NCI-H1105 (cell line): ENCODE measurements at regions not wholly inside any gene's neighbourhood (a gene's known extent, or its start where the extent isn't known, plus 50 kb on each side); places are given as distances from the start of the nearest gene placed in this dataset.
"Not testable (repeated sequence)": the region's sequence is repeated elsewhere in the genome, so short reads cannot be mapped to it uniquely, and the experiment has no call there.

Experiments used
- DNase-seq: peaks from one replicate; lab custom pipeline; 2025; lab: John Stamatoyannopoulos, UW

DNA sequence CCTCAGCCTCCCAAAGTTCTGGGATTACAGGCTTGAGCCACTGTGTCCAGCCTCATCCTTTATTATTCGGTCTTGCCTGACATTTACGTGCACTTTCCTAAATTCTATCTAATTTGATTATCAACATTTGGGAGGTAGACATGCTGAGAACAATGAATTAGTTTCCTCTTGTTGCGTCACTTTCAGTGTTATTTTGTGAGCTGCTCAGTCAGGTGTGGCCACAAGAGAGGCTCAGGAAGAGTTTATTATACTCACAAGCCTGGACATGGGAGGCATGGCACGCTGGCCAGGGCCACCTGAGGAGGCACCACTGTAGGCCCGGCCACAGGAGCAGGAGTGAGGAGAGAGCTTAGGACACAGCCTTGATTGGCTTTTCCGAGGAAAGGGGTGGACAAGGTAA is 59.7 kb upstream of the RBFOX2 start:
- DNase-seq: no peak

DNA sequence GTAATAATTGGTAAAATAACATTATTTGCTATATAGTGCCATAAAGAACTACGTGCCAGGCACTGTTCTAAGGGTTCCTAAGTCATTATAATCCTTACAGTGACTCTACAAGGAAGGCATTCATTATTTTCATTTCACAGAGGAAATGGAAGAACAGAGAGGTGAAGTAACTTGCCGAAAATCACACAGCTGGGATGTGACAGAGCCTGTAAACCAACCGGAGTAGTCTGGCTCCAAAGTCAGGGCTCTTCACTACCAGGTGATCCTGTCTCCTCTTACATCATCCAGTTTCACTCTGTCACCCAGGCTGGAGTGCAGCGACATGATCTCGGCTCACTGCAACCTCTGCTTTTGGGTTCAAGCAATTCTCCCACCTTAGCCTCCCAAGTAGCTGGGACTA is 59.2 kb upstream of the RBFOX2 start:
- DNase-seq: no peak

GRCh38 chr22:36086629-36087254 is 58.1 kb upstream of the RBFOX2 start:
- no peak for DNase-seq

- no peak for DNase-seq
Measured at GRCh38 chr22:36086170-36086490, 57.5 kb upstream of the RBFOX2 start.

- no peak for DNase-seq
Measured at GRCh38 chr22:36085476-36086169, 57.0 kb upstream of the RBFOX2 start.

GRCh38 chr22:36084717-36085116 is 56.1 kb upstream of the RBFOX2 start:
- no peak for DNase-seq

DNA sequence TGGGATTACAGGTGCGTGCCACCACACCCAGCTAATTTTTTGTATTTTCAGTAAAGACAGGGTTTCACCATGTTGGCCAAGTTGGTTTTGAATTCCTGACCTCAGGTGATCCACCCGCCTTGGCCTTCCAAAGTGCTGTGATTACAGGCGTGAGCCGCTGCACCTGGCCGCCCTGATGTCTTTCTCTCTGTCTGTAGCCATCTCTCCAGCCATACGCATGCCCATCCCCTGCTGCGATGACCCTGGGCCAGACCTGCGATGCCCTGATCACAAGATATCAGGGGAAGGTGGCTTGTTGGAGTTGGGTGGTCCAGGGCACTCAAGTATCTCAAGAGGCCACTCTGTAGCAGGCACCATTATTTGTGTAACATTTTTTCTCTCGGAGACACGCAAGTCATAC is 54.4 kb upstream of the RBFOX2 start:
- DNase-seq: no peak

- DNase-seq: no peak
Measured at GRCh38 chr22:36081023-36081431, 52.4 kb upstream of the RBFOX2 start.

DNA sequence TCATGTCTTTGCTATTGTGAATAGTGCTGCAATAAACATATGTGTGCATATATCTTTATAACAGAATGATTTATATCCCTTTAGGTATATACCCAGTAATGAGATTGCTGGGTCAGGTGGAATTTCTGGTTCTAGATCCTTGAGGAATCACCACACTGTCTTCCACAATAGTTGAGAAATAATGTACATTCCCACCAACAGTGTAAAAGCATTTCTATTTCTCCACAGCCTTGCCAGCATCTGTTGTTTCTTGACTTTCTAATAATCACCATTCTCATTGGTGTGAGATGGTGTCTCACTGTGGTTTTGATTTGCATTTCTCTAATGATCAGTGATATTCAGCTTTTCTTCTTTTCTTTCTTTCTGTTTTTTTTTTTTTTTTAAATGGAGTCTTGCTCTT is 51.7 kb upstream of the RBFOX2 start:
- not testable (repeated sequence) for DNase-seq

GRCh38 chr22:36079041-36079440 is 50.4 kb upstream of the RBFOX2 start:
- peak; percentile 6 for DNase-seq
